ENCODE measurements at regions not wholly inside any gene's neighbourhood (a gene's known extent, or its start where the extent isn't known, plus 50 kb on each side); places are given as distances from the start of the nearest gene placed in this dataset.
"Not testable (repeated sequence)": the region's sequence is repeated elsewhere in the genome, so short reads cannot be mapped to it uniquely, and the experiment has no call there.

GRCh38 chr6:16821834-16822264 is 60.6 kb upstream of the ATXN1 start:
- DNase-seq (ENCODE audit: low spot score) = no peak
- intact Hi-C loops (cut with DNase I) = no loop called here

- intact Hi-C loops (cut with DNase I); DNase-seq (ENCODE audit: low spot score): not testable (repeated sequence)
Observed at GRCh38 chr6:16820262-16820661, 59.0 kb upstream of the ATXN1 start.

- no peak for DNase-seq (ENCODE audit: low spot score)
- intact Hi-C loops (cut with DNase I) = no loop called here
Observed at GRCh38 chr6:16819752-16820151, 58.5 kb upstream of the ATXN1 start.

- intact Hi-C loops (cut with DNase I) = no loop called here
- DNase-seq (ENCODE audit: low spot score) = no peak
Observed at GRCh38 chr6:16818992-16819626, 57.8 kb upstream of the ATXN1 start.

DNA sequence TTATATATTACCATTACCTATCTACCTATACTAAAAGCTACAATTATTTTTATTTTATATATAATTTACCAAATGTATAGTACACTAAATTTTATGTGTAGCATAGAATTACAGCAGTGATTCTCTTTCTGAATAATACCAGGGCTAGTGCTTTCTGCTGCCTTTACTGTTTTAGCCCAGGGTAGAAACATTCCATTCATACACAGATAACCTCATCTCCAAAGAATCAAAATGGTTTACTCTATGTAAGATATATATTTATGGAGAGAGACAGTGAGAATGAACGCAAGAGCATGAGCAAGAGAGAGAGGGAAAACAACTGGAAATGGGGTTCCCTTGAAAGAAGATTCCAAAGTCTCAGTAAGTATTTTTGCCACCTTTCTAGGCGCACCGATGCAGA is 56.3 kb upstream of the ATXN1 start:
- intact Hi-C loops (cut with DNase I) = no loop called here
- no peak for DNase-seq (ENCODE audit: low spot score)

GRCh38 chr6:16816891-16817290 is 55.6 kb upstream of the ATXN1 start:
- intact Hi-C loops (cut with DNase I) = no loop called here

DNA sequence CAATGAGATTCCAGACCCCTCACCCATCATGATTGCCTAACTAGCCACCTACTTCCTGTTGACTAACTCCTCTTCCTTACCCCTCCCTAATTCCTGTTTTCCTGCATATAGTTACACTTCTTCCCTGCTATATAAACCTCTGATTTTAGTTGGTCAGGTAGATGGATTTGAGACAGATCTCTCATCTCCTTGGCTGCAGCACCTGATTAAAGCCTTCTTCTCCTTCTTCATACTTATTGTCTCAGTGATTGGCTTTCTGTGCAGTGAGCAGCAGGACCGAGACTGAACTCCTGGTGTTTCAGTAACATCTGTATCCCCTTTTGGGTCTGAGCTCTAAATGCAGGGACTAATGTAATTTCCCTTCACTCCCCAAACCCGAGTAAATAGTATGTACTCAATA is 51.7 kb upstream of the ATXN1 start:
- intact Hi-C loops (cut with DNase I) = loop anchor here in 1 of 2 donors (5.0 kb wide), 1 partner anchor 714 kb away; no protein-coding TSS in a partner anchor
- no peak for DNase-seq (ENCODE audit: low spot score)

More at GRCh38 chr6:16816891-16817290, 55.6 kb upstream of the ATXN1 start:
- no peak for DNase-seq (ENCODE audit: low spot score)

GRCh38 chr6:16811277-16811979 is 50.2 kb upstream of the ATXN1 start:
- intact Hi-C loops (cut with DNase I) = loop anchor here in 1 of 2 donors (5.0 kb wide), 1 partner anchor 716 kb away; no protein-coding TSS in a partner anchor
- DNase-seq (ENCODE audit: low spot score) = no peak
